WTC11 (cell line): ENCODE measurements at regions not wholly inside any gene's neighbourhood (a gene's known extent, or its start where the extent isn't known, plus 50 kb on each side); places are given as distances from the start of the nearest gene placed in this dataset.

Experiments
- ATAC-seq: fragments of 200-7000 bp; cut with Tn5 transposase; 2 replicates; pipeline ENCODE4 v1.10.0; 2021; ENCODE audit warnings: mild to moderate bottlenecking, moderate library complexity
- CTCF ChIA-PET: fragments of 300-600 bp; sonication (Branson Sonifier 250); formaldehyde crosslinking; loops from one replicate; lab custom pipeline; 2021; ENCODE audit warnings: antibody characterized with exemption; lab: Charles Lee
- POLR2A ChIA-PET: fragments of 350-600 bp; sonication (Branson Sonifier 250); formaldehyde crosslinking; loops from one replicate; lab custom pipeline; 2021; ENCODE audit warnings: antibody characterized with exemption; lab: Charles Lee
- DNase-seq: peaks from one replicate; pipeline ENCODE4 v3.0.0; 2021; ENCODE audit warnings: low spot score
- H3K27ac Mint-ChIP-seq: 2 replicates; pipeline ENCODE4 v1.8.0; 2021; ENCODE audit warnings: mixed read lengths
- H3K27me3 Mint-ChIP-seq: 2 replicates; pipeline ENCODE4 v1.8.0; 2021; ENCODE audit warnings: low read depth, mild to moderate bottlenecking, moderate library complexity, mixed read lengths
- H3K36me3 Mint-ChIP-seq: 2 replicates; pipeline ENCODE4 v1.8.0; 2021; ENCODE audit warnings: mixed read lengths
- H3K4me1 Mint-ChIP-seq: 2 replicates; pipeline ENCODE4 v1.8.0; 2022; ENCODE audit warnings: mixed read lengths
- H3K4me3 Mint-ChIP-seq: 2 replicates; pipeline ENCODE4 v1.8.0; 2021; ENCODE audit warnings: mild to moderate bottlenecking, moderate library complexity, mixed read lengths
- H3K9me3 Mint-ChIP-seq: 2 replicates; pipeline ENCODE4 v1.8.0; 2021; ENCODE audit warnings: mixed read lengths
- CREB1 ChIP-seq: sonication (generic); formaldehyde crosslinking; IDR thresholded peaks from 2 replicates; pipeline ENCODE4 v1.8.0; 2023; ENCODE audit warnings: mild to moderate bottlenecking, missing genetic modification reagents
- FOXJ3 ChIP-seq: sonication (generic); formaldehyde crosslinking; IDR thresholded peaks from 2 replicates; pipeline ENCODE4 v1.9.0; 2021; ENCODE audit warnings: missing genetic modification reagents, mild to moderate bottlenecking, borderline replicate concordance
- GRHL2 ChIP-seq: fragments of 250-450 bp; sonication (Bioruptor Pico); IDR thresholded peaks from 2 replicates; pipeline ENCODE4 v1.8.0; 2022; ENCODE audit warnings: mild to moderate bottlenecking, moderate library complexity; ENCODE audit not compliant: insufficient replicate concordance, severe bottlenecking
- IRF2 ChIP-seq: sonication (generic); formaldehyde crosslinking; IDR thresholded peaks from 2 replicates; pipeline ENCODE4 v1.8.0; 2022; ENCODE audit warnings: low read depth, missing genetic modification reagents, borderline replicate concordance
- NR2C2 ChIP-seq: sonication (generic); formaldehyde crosslinking; IDR thresholded peaks from 2 replicates; pipeline ENCODE4 v1.8.0; 2022; ENCODE audit warnings: mild to moderate bottlenecking, missing genetic modification reagents
- TCF7 ChIP-seq: sonication (generic); formaldehyde crosslinking; IDR thresholded peaks from 2 replicates; pipeline ENCODE4 v1.8.0; 2022; ENCODE audit warnings: mild to moderate bottlenecking, low read depth, missing genetic modification reagents, moderate library complexity
- ZBTB21 ChIP-seq: sonication (generic); formaldehyde crosslinking; IDR thresholded peaks from 2 replicates; pipeline ENCODE4 v1.8.1; 2023; ENCODE audit warnings: mild to moderate bottlenecking, missing genetic modification reagents, borderline replicate concordance
- ZNF232 ChIP-seq: sonication (generic); formaldehyde crosslinking; IDR thresholded peaks from 2 replicates; pipeline ENCODE4 v1.8.0; 2022; ENCODE audit warnings: mild to moderate bottlenecking, missing genetic modification reagents
- ZNF671 ChIP-seq: fragments of 250-450 bp; sonication (Bioruptor Pico); IDR thresholded peaks from 2 replicates; pipeline ENCODE4 v1.8.0; 2021; ENCODE audit warnings: mild to moderate bottlenecking
- TF ChIP-seq, protein P1 (sequence below): sonication (generic); formaldehyde crosslinking; IDR thresholded peaks from 2 replicates; pipeline ENCODE4 v1.8.1; 2023; ENCODE audit warnings: mild to moderate bottlenecking, moderate library complexity, missing genetic modification reagents
- TF ChIP-seq, protein P2 (sequence below): sonication (generic); formaldehyde crosslinking; IDR thresholded peaks from 2 replicates; pipeline ENCODE4 v1.8.0; 2023; ENCODE audit warnings: mild to moderate bottlenecking, missing genetic modification reagents
- TF ChIP-seq, protein P3 (sequence below): sonication (generic); formaldehyde crosslinking; IDR thresholded peaks from 2 replicates; pipeline ENCODE4 v1.8.0; 2023; ENCODE audit warnings: missing genetic modification reagents
- TF ChIP-seq, protein P4 (sequence below): sonication (generic); formaldehyde crosslinking; IDR thresholded peaks from 2 replicates; pipeline ENCODE4 v1.8.0; 2022; ENCODE audit warnings: missing genetic modification reagents
- TF ChIP-seq, protein P5 (sequence below): fragments of 250-450 bp; sonication (Bioruptor Pico); IDR thresholded peaks from 2 replicates; pipeline ENCODE4 v1.9.0; 2021; ENCODE audit warnings: moderate library complexity, mild to moderate bottlenecking, inconsistent platforms, borderline replicate concordance
- TF ChIP-seq, protein P6 (sequence below): sonication (generic); formaldehyde crosslinking; IDR thresholded peaks from 2 replicates; pipeline ENCODE4 v1.8.1; 2023; ENCODE audit warnings: mild to moderate bottlenecking, missing genetic modification reagents
- TF ChIP-seq, protein P7 (sequence below): sonication (generic); formaldehyde crosslinking; IDR thresholded peaks from 2 replicates; pipeline ENCODE4 v1.8.1; 2023; ENCODE audit warnings: mild to moderate bottlenecking, missing genetic modification reagents
- TF ChIP-seq, protein P8 (sequence below): sonication (generic); formaldehyde crosslinking; IDR thresholded peaks from 2 replicates; pipeline ENCODE4 v1.8.1; 2022; ENCODE audit warnings: missing genetic modification reagents, borderline replicate concordance

DNA sequence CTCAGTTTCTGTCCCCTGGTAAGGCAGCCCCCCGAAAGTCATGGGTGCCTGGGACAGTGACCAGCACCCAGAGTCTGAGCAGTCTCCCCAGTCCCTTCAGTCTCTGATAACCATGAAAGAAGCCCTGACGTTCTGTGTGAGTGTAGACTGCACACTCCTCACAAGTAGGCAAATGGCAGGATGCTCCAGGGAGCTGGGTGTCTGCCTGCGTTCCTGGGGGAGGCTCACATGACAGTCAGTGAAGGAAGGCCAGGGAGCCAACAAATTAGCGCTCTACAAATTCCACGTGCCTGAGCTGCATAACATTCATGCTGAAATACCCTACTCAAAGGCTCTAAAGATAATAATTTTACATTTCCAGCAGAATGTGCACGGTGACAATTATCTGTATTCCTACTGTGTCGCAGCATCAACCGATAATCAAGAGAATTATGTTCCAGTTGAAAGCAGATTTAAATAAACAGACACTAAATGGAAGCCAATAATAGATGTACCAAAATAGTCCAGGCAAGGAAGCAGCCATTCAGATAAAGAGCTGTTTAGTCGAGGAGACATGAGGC lies 56.3 kb downstream of the ASCL1 start:
- no peak for DNase-seq
- no peak overlapping the region for H3K27ac Mint-ChIP-seq
- no peaks in the 10 kb centered on the region for H3K9me3 Mint-ChIP-seq
- no peak for ATAC-seq
- H3K4me3 Mint-ChIP-seq: no peak overlapping the region
- CTCF ChIA-PET: no interaction called here
- POLR2A ChIA-PET: no interaction called here
- TF ChIP-seq, protein P1, sequence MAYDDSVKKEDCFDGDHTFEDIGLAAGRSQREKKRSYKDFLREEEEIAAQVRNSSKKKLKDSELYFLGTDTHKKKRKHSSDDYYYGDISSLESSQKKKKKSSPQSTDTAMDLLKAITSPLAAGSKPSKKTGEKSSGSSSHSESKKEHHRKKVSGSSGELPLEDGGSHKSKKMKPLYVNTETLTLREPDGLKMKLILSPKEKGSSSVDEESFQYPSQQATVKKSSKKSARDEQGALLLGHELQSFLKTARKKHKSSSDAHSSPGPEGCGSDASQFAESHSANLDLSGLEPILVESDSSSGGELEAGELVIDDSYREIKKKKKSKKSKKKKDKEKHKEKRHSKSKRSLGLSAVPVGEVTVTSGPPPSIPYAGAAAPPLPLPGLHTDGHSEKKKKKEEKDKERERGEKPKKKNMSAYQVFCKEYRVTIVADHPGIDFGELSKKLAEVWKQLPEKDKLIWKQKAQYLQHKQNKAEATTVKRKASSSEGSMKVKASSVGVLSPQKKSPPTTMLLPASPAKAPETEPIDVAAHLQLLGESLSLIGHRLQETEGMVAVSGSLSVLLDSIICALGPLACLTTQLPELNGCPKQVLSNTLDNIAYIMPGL: no peak
- TF ChIP-seq, protein P2, sequence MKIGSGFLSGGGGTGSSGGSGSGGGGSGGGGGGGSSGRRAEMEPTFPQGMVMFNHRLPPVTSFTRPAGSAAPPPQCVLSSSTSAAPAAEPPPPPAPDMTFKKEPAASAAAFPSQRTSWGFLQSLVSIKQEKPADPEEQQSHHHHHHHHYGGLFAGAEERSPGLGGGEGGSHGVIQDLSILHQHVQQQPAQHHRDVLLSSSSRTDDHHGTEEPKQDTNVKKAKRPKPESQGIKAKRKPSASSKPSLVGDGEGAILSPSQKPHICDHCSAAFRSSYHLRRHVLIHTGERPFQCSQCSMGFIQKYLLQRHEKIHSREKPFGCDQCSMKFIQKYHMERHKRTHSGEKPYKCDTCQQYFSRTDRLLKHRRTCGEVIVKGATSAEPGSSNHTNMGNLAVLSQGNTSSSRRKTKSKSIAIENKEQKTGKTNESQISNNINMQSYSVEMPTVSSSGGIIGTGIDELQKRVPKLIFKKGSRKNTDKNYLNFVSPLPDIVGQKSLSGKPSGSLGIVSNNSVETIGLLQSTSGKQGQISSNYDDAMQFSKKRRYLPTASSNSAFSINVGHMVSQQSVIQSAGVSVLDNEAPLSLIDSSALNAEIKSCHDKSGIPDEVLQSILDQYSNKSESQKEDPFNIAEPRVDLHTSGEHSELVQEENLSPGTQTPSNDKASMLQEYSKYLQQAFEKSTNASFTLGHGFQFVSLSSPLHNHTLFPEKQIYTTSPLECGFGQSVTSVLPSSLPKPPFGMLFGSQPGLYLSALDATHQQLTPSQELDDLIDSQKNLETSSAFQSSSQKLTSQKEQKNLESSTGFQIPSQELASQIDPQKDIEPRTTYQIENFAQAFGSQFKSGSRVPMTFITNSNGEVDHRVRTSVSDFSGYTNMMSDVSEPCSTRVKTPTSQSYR (CRISPR knock-in tag): no peak
- TF ChIP-seq ZNF232: no peak
- TF ChIP-seq, protein P3, sequence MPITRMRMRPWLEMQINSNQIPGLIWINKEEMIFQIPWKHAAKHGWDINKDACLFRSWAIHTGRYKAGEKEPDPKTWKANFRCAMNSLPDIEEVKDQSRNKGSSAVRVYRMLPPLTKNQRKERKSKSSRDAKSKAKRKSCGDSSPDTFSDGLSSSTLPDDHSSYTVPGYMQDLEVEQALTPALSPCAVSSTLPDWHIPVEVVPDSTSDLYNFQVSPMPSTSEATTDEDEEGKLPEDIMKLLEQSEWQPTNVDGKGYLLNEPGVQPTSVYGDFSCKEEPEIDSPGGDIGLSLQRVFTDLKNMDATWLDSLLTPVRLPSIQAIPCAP (CRISPR knock-in tag): no peak
- no peak for TF ChIP-seq FOXJ3 (CRISPR knock-in tag)
- no peak for TF ChIP-seq TCF7 (CRISPR knock-in tag)
- peaks cover 23% of the 10 kb centered on the region for H3K4me1 Mint-ChIP-seq
- H3K27me3 Mint-ChIP-seq: no peaks in the 10 kb centered on the region
- H3K36me3 Mint-ChIP-seq: no peaks in the 10 kb centered on the region

DNA sequence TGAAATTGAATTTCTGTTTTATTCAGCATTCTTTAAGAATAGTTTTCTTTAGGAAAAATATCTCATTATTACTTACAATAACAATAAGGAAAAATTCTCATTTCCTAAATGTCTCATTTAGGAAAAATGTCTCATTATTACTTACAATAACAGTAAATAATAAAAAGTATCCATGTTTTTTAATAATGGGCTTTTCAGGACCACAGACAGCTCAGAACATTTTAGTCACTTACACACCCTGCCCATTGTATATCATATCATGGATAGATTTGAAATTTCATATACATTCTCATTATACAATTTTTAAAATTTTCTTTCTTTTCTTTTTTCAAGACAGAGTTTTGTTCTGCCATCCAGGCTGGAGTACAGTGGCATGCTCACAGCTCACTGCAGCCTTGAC lies 58.9 kb downstream of the ASCL1 start:
- Mint-ChIP-seq H3K27me3 (no peaks in the 10 kb centered on the region), H3K4me3 (no peak overlapping the region), H3K27ac (no peak overlapping the region), H3K4me1 (peaks cover 23% of the 10 kb centered on the region), H3K9me3 (no peaks in the 10 kb centered on the region), H3K36me3 (no peaks in the 10 kb centered on the region)
- DNase-seq (no peak), ATAC-seq (no peak)
- ChIA-PET POLR2A (no interaction called here), CTCF (interaction anchor here (1.0 kb wide), 1 partner anchor 533 kb away, joined by 3 read pairs; no protein-coding TSS in a partner anchor)
- TF ChIP-seq GRHL2: no peak
- TF ChIP-seq ZNF671 (CRISPR knock-in tag): no peak
- TF ChIP-seq, protein P1: no peak
- TF ChIP-seq, protein P4, sequence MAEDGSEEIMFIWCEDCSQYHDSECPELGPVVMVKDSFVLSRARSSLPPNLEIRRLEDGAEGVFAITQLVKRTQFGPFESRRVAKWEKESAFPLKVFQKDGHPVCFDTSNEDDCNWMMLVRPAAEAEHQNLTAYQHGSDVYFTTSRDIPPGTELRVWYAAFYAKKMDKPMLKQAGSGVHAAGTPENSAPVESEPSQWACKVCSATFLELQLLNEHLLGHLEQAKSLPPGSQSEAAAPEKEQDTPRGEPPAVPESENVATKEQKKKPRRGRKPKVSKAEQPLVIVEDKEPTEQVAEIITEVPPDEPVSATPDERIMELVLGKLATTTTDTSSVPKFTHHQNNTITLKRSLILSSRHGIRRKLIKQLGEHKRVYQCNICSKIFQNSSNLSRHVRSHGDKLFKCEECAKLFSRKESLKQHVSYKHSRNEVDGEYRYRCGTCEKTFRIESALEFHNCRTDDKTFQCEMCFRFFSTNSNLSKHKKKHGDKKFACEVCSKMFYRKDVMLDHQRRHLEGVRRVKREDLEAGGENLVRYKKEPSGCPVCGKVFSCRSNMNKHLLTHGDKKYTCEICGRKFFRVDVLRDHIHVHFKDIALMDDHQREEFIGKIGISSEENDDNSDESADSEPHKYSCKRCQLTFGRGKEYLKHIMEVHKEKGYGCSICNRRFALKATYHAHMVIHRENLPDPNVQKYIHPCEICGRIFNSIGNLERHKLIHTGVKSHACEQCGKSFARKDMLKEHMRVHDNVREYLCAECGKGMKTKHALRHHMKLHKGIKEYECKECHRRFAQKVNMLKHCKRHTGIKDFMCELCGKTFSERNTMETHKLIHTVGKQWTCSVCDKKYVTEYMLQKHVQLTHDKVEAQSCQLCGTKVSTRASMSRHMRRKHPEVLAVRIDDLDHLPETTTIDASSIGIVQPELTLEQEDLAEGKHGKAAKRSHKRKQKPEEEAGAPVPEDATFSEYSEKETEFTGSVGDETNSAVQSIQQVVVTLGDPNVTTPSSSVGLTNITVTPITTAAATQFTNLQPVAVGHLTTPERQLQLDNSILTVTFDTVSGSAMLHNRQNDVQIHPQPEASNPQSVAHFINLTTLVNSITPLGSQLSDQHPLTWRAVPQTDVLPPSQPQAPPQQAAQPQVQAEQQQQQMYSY (CRISPR knock-in tag): no peak
- TF ChIP-seq, protein P5, sequence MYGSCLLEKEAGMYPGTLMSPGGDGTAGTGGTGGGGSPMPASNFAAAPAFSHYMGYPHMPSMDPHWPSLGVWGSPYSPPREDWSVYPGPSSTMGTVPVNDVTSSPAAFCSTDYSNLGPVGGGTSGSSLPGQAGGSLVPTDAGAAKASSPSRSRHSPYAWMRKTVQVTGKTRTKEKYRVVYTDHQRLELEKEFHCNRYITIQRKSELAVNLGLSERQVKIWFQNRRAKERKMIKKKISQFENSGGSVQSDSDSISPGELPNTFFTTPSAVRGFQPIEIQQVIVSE: no peak
- no peak for TF ChIP-seq ZBTB21 (CRISPR knock-in tag)
- TF ChIP-seq NR2C2: no peak
- no peak for TF ChIP-seq TCF7 (CRISPR knock-in tag)
- TF ChIP-seq, protein P6, sequence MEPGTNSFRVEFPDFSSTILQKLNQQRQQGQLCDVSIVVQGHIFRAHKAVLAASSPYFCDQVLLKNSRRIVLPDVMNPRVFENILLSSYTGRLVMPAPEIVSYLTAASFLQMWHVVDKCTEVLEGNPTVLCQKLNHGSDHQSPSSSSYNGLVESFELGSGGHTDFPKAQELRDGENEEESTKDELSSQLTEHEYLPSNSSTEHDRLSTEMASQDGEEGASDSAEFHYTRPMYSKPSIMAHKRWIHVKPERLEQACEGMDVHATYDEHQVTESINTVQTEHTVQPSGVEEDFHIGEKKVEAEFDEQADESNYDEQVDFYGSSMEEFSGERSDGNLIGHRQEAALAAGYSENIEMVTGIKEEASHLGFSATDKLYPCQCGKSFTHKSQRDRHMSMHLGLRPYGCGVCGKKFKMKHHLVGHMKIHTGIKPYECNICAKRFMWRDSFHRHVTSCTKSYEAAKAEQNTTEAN (CRISPR knock-in tag): no peak
- no peak for TF ChIP-seq IRF2 (CRISPR knock-in tag)
- TF ChIP-seq CREB1 (CRISPR knock-in tag): no peak
- TF ChIP-seq, protein P7, sequence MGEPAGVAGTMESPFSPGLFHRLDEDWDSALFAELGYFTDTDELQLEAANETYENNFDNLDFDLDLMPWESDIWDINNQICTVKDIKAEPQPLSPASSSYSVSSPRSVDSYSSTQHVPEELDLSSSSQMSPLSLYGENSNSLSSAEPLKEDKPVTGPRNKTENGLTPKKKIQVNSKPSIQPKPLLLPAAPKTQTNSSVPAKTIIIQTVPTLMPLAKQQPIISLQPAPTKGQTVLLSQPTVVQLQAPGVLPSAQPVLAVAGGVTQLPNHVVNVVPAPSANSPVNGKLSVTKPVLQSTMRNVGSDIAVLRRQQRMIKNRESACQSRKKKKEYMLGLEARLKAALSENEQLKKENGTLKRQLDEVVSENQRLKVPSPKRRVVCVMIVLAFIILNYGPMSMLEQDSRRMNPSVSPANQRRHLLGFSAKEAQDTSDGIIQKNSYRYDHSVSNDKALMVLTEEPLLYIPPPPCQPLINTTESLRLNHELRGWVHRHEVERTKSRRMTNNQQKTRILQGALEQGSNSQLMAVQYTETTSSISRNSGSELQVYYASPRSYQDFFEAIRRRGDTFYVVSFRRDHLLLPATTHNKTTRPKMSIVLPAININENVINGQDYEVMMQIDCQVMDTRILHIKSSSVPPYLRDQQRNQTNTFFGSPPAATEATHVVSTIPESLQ (CRISPR knock-in tag): no peak
- TF ChIP-seq, protein P8, sequence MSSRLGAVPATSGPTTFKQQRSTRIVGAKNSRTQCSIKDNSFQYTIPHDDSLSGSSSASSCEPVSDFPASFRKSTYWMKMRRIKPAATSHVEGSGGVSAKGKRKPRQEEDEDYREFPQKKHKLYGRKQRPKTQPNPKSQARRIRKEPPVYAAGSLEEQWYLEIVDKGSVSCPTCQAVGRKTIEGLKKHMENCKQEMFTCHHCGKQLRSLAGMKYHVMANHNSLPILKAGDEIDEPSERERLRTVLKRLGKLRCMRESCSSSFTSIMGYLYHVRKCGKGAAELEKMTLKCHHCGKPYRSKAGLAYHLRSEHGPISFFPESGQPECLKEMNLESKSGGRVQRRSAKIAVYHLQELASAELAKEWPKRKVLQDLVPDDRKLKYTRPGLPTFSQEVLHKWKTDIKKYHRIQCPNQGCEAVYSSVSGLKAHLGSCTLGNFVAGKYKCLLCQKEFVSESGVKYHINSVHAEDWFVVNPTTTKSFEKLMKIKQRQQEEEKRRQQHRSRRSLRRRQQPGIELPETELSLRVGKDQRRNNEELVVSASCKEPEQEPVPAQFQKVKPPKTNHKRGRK (CRISPR knock-in tag): no peak
